Cardiac muscle cell (in vitro differentiated cells and primary cell): ENCODE measurements at regions not wholly inside any gene's neighbourhood (a gene's known extent, or its start where the extent isn't known, plus 50 kb on each side); places are given as distances from the start of the nearest gene placed in this dataset.
A peak's percentile ranks its signal among the peaks of the same experiment; 100 is the strongest.

Experiments
- DNase-seq, 2 donors: peaks; one replicate each; pipeline versions ENCODE4 v3.0.0 to v3.0.0-alpha.2; 2010 to 2017; ENCODE audit warnings: low read depth in 1 of 2, low spot score in 1 of 2
- H3K27ac ChIP-seq: fragments of 200-600 bp; sonication (generic); 2 replicates; pipeline ENCODE4 v1.5.1; 2016
- H3K27me3 ChIP-seq: fragments of 200-600 bp; sonication (generic); 2 replicates; pipeline ENCODE4 v1.6.0; 2016; ENCODE audit warnings: control low read depth
- H3K36me3 ChIP-seq: fragments of 200-600 bp; sonication (generic); 2 replicates; pipeline ENCODE4 v1.5.1; 2016; ENCODE audit warnings: control low read depth
- H3K4me1 ChIP-seq: fragments of 200-600 bp; sonication (generic); 2 replicates; pipeline ENCODE4 v1.8.1; 2017; ENCODE audit warnings: low read depth, mild to moderate bottlenecking, mixed run types
- H3K4me3 ChIP-seq: fragments of 200-600 bp; sonication (generic); 2 replicates; pipeline ENCODE4 v1.5.1; 2016; ENCODE audit warnings: mild to moderate bottlenecking
- H3K9me3 ChIP-seq: fragments of 200-600 bp; sonication (generic); 2 replicates; pipeline ENCODE4 v1.5.1; 2017; ENCODE audit warnings: low read depth, mild to moderate bottlenecking, control low read depth
- TF ChIP-seq, protein P1 (sequence below): IDR thresholded peaks from 2 replicates; pipeline ENCODE4 v1.5.1; 2012; ENCODE audit warnings: low read depth, mild to moderate bottlenecking, low read length

DNA sequence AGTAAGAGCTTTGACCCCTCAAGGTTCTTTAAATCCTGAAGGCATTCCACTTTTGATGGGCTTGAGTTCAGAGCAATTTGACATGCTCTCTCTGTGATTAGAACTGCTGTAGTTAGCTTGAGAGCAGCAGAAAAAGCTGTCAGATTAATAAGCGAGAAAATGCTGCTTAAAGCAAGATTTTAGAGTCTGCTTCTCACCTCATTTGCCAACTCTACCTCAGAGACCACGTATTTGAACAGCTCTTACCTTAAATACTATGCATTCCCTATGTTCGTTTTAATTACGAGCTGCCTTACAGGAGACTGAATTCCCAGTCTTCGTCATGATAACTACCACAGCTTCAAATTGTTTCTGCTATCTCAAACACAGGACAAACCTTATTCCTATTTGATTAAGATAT, 253.4 kb downstream of the SLITRK6 start:
- Histone ChIP-seq H3K27ac (no peak overlapping the region), H3K36me3 (no peaks in the 10 kb centered on the region), H3K4me3 (no peak overlapping the region), H3K4me1 (no peaks in the 10 kb centered on the region), H3K9me3 (no peaks in the 10 kb centered on the region), H3K27me3 (no peaks in the 10 kb centered on the region)
- peak in 1 of 2 donors; percentile 7 for DNase-seq
- TF ChIP-seq, protein P1, sequence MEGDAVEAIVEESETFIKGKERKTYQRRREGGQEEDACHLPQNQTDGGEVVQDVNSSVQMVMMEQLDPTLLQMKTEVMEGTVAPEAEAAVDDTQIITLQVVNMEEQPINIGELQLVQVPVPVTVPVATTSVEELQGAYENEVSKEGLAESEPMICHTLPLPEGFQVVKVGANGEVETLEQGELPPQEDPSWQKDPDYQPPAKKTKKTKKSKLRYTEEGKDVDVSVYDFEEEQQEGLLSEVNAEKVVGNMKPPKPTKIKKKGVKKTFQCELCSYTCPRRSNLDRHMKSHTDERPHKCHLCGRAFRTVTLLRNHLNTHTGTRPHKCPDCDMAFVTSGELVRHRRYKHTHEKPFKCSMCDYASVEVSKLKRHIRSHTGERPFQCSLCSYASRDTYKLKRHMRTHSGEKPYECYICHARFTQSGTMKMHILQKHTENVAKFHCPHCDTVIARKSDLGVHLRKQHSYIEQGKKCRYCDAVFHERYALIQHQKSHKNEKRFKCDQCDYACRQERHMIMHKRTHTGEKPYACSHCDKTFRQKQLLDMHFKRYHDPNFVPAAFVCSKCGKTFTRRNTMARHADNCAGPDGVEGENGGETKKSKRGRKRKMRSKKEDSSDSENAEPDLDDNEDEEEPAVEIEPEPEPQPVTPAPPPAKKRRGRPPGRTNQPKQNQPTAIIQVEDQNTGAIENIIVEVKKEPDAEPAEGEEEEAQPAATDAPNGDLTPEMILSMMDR: no peak

DNA sequence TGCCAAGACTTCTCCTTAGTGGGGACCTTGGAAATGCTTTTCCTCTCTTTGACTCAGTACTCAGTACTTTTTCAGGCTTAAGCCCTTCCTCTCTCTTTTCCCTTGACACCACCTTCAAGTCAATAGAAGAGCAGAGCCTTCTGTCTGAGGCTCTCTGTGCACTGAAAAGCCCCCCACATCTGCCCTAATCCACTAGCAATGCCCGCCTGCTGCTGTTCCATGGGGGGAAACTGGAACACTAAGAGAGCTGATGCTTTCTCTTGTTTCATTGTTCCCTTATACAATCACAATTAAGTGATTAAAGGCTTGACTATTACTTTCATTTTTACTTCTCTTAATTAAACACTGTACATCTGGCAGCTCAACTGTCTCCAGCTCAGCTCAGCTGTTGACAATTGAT, 254.5 kb downstream of the SLITRK6 start:
- Histone ChIP-seq H3K4me3 (no peak overlapping the region), H3K27me3 (no peaks in the 10 kb centered on the region), H3K36me3 (no peaks in the 10 kb centered on the region), H3K4me1 (no peaks in the 10 kb centered on the region), H3K9me3 (no peaks in the 10 kb centered on the region), H3K27ac (no peak overlapping the region)
- TF ChIP-seq, protein P1: no peak
- no peak for DNase-seq

DNA sequence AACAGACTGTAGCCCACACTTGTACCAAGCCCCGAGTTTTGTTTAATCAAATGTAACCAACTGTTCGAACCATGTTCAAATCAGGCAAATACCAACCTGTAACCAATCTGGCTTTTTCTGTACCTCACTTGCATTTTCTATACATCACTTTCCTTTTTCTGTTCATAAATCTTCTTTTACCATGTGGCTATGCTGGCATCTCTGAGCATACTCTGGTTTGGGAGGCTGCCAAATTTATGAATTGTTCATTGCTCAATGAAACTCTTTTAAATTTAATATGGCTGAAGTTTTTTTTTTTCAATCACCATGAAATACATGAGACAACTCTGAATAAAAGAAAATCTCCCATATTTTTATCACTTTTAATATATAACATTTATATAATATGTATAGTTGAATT, 256.1 kb downstream of the SLITRK6 start:
- TF ChIP-seq, protein P1: no peak
- no peak overlapping the region for H3K27ac ChIP-seq
- H3K9me3 ChIP-seq: no peaks in the 10 kb centered on the region
- no peaks in the 10 kb centered on the region for H3K27me3 ChIP-seq
- H3K4me1 ChIP-seq: no peaks in the 10 kb centered on the region
- DNase-seq: peak in 1 of 2 donors; percentile 47
- no peaks in the 10 kb centered on the region for H3K36me3 ChIP-seq
- H3K4me3 ChIP-seq: no peak overlapping the region

DNA sequence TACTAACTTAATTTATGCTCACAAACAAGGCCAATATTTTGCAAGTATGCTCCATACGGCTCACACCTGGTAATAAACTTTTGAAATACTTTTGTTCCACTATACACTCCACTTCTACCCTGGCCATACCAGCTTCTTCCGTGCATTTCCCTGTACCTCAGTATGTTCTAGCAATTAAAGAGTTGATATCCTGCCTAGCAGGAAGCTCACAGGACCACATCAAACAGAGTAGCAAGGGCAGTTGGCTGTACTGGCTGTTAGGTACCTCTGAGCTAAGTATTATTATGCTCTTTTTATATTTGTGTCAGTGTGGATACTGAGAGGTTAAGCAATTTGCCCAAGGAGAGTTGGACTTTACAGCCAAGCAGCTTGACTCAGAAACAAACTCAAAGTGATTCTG, 257.7 kb downstream of the SLITRK6 start:
- Histone ChIP-seq H3K4me3 (no peak overlapping the region), H3K27ac (no peak overlapping the region), H3K9me3 (no peaks in the 10 kb centered on the region), H3K36me3 (no peaks in the 10 kb centered on the region), H3K27me3 (no peaks in the 10 kb centered on the region), H3K4me1 (no peaks in the 10 kb centered on the region)
- TF ChIP-seq, protein P1: no peak
- DNase-seq: no peak

DNA sequence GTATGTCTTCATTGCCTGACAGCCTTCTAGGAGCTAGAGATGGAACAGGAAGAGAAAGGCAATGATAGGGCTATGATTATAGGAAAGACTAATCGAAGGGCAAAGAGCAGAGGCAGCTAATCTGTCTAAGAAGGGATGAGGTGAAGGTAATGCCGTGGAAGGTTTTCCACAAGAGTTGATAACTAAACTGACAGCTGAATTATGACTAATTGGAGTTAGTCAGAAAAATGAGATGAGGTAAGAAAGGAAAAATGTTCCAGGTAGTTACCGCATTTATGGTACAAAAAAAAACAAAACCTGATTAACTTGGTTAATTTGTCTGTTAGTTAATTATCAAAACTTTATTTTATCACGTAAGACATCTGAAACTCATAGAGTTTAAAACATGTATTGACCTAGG, 260.3 kb downstream of the SLITRK6 start:
- Histone ChIP-seq H3K27me3 (no peaks in the 10 kb centered on the region), H3K4me1 (no peaks in the 10 kb centered on the region), H3K9me3 (no peaks in the 10 kb centered on the region), H3K27ac (no peak overlapping the region), H3K4me3 (no peak overlapping the region), H3K36me3 (no peaks in the 10 kb centered on the region)
- no peak for DNase-seq
- TF ChIP-seq, protein P1: no peak

DNA sequence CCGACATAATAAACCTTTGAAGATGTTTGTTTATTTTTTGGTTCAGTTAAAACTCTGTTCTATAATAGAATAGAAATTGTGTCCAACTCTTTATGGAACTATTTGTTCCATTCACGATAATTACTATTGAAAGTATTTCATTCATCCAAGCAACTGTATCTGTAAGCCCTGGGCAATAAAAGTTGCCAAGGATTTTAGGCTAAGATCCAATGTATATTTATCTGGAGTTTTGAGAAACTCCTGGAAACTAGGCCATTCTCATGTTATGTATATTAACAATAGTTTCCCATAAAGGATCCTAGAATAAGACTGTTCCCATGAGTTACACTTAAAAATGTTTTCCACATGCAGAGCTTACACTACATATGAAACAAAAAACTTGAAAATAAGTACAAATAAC, 261.6 kb downstream of the SLITRK6 start:
- no peaks in the 10 kb centered on the region for H3K27me3 ChIP-seq
- H3K4me1 ChIP-seq: no peaks in the 10 kb centered on the region
- H3K27ac ChIP-seq: no peak overlapping the region
- H3K9me3 ChIP-seq: no peaks in the 10 kb centered on the region
- no peak for DNase-seq
- no peak overlapping the region for H3K4me3 ChIP-seq
- no peaks in the 10 kb centered on the region for H3K36me3 ChIP-seq
- TF ChIP-seq, protein P1: no peak
